Mesodermal cell (in vitro differentiated cells): ENCODE measurements at regions not wholly inside any gene's neighbourhood (a gene's known extent, or its start where the extent isn't known, plus 50 kb on each side); places are given as distances from the start of the nearest gene placed in this dataset.

Source experiments
- H3K27ac ChIP-seq: 2 replicates; pipeline ENCODE4 v1.7.0; 2013; ENCODE audit warnings: mild to moderate bottlenecking, low read depth, low read length, moderate library complexity; ENCODE audit not compliant: severe bottlenecking
- H3K36me3 ChIP-seq: 2 replicates; pipeline ENCODE4 v1.7.1; 2013; ENCODE audit warnings: mild to moderate bottlenecking, low read length, moderate library complexity; ENCODE audit not compliant: control insufficient read depth, insufficient read depth
- H3K4me1 ChIP-seq: one replicate; pipeline ENCODE4 v1.7.1; 2013; ENCODE audit warnings: mild to moderate bottlenecking, low read length; ENCODE audit not compliant: insufficient read depth, control insufficient read depth, poor library complexity, severe bottlenecking
- H3K4me3 ChIP-seq: 2 replicates; pipeline ENCODE4 v1.7.0; 2013; ENCODE audit warnings: low read length, control low read depth, mild to moderate bottlenecking; ENCODE audit not compliant: insufficient read depth, poor library complexity, severe bottlenecking; ENCODE audit errors: extremely low read depth
- H3K9me3 ChIP-seq: 2 replicates; pipeline ENCODE4 v1.7.1; 2013; ENCODE audit warnings: mild to moderate bottlenecking, low read length, moderate library complexity; ENCODE audit not compliant: control insufficient read depth
- WGBS, 2 experiments: methylation state at CpG; one replicate each; pipeline ENCODE4 v1.1.5; 2013; ENCODE audit warnings: missing lambda C conversion rate in 2 of 2; ENCODE audit not compliant: insufficient coverage in 2 of 2; 5-methylcytosine and 5-hydroxymethylcytosine counted together

DNA sequence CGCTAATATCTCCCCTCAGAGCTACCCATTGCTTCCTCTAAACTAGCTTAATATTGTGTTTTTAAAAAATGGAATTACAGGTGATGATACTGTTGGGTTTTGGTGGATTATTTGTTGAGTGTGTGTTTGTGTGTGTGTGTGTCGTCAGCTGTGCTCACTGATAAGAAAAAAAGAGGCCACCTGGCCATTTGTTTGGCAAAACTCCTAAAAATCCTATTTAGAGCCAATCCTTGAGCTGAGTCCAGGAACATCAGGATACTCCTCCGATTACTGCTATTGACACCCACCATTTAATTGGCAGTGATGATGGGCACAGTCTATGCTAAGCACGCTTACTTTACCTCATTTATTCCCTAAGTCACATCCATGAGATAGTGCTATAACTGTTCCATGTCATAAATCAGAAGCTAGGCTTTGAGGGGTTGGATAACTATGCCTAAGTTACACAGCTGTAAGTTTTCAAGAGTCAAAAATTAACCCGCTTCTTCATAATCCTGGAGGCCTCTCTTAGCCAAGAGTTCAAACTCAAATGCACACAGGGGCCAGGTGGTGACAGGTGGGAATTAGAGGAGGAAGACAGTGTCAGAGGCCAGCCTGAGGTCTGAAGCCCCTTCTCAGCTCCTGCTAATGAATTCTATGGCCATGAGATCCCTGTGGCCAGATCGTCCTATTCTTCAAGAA is 1026.6 kb upstream of the TMEM132C start:
- no peak overlapping the region for H3K4me3 ChIP-seq
- no peaks in the 10 kb centered on the region for H3K36me3 ChIP-seq
- no peak overlapping the region for H3K27ac ChIP-seq
- H3K4me1 ChIP-seq: no peaks in the 10 kb centered on the region
- WGBS, 2 experiments: 70 to 90% methylated on average over 2 to 3 of the region's 6 CpGs
- H3K9me3 ChIP-seq: no peaks in the 10 kb centered on the region

DNA sequence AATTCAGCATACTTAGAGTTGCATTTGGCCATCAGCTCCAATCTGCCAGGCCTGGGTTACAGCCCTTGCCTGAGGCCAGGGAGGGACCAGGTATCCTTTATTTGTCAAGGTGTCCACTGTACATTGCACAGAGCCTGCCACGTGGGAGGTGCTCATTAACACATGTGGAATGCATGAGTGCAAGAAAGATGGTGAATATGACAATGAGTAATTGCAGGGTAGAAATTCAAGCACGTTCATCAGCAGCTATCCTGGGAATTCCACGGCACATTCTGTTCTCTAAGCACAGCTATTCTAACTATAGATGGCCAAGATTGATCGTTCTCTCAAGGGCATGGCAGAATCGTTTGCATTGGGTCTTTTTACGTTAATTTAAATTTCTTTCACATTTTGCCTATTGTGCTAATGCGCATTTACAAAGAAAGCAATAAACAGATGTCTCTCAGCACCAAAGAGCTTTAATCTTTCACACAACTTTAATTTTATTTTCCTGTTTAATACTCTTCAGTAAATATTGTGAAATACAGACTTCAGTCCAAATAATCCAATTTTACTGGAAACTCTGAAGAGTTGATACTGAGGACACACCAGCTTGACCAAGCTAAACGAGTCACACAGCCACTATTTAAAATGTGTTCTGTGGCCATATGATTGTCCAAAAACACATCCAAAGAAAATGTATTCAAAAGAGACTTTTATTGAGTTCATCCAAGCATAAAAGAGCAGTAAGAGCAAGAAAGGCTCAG is 1025.7 kb upstream of the TMEM132C start:
- H3K27ac ChIP-seq: no peak overlapping the region
- H3K36me3 ChIP-seq: no peaks in the 10 kb centered on the region
- 77 to 90% methylated on average over 3 to 7 of the region's 8 CpGs for WGBS, 2 experiments
- no peaks in the 10 kb centered on the region for H3K4me1 ChIP-seq
- no peak overlapping the region for H3K4me3 ChIP-seq
- H3K9me3 ChIP-seq: no peaks in the 10 kb centered on the region

DNA sequence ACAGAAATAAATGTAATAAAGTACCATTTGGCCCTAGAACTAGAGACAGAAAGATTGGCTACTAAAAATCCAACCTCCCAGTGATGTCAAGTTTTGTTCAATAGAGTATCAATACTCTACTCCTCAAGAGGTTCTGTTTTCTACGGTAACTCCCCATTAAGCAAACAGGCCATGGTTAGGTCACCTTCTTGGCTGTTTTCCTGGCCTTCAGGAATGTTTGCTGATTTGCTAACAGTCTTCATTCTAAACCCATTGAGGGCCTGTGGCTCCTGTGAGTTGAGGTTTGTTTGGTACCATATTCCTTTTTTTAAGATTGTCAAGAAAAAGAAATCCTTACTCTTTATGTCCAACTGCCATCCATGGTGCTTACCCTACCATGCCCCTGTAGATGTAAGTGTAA is 1022.0 kb upstream of the TMEM132C start:
- no peak overlapping the region for H3K27ac ChIP-seq
- no peaks in the 10 kb centered on the region for H3K4me1 ChIP-seq
- H3K36me3 ChIP-seq: no peaks in the 10 kb centered on the region
- no peak overlapping the region for H3K4me3 ChIP-seq
- no peaks in the 10 kb centered on the region for H3K9me3 ChIP-seq
- 100% methylated on average over 1 of the region's 1 CpG for WGBS, 2 experiments

DNA sequence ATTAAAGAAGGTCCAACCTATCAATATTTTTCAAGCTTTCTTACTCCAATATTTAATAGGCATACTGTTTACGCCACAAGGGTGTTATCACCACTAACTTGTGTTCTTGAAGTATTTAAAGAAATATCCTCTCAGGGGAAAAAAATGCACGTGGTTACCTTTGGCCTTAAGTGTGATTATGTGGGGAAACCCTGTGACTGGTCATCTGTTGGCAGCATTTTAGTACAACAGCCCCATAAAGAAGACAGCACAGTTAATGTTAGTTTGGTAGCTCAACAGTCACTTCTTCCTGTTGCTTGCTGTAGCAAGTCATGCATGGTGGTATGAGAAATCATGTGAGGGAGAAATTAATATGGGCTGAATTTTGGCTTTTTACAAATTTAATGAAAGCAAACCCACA is 1021.5 kb upstream of the TMEM132C start:
- Histone ChIP-seq H3K4me3 (no peak overlapping the region), H3K9me3 (no peaks in the 10 kb centered on the region), H3K4me1 (no peaks in the 10 kb centered on the region), H3K27ac (no peak overlapping the region), H3K36me3 (no peaks in the 10 kb centered on the region)
- 46% methylated on average over 1 of the region's 2 CpGs; no CpG with 5 or more reads in 1 of the 2 experiments for WGBS, 2 experiments

DNA sequence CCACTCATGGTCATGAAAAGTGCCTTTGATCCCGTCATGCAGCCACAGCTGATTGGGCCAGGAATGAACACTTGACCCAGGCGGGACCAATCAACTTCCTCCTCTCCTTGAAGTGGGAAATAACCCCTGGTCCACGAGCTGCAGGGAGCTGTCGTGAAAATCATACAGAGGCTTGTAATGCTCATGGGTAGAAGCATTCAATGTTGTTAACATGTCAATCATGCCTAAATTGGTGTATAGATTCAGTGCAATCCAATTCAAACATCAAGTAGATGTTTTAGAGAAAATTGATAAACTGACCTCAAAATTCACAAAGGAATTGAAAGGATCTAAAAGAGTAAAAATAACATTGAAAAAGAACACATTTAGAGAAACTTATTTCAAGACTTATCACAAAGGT is 1019.0 kb upstream of the TMEM132C start:
- no peak overlapping the region for H3K27ac ChIP-seq
- no peaks in the 10 kb centered on the region for H3K4me1 ChIP-seq
- no peaks in the 10 kb centered on the region for H3K36me3 ChIP-seq
- no peaks in the 10 kb centered on the region for H3K9me3 ChIP-seq
- WGBS, 2 experiments: no CpG with 5 or more reads among the region's 4 CpGs
- no peak overlapping the region for H3K4me3 ChIP-seq

DNA sequence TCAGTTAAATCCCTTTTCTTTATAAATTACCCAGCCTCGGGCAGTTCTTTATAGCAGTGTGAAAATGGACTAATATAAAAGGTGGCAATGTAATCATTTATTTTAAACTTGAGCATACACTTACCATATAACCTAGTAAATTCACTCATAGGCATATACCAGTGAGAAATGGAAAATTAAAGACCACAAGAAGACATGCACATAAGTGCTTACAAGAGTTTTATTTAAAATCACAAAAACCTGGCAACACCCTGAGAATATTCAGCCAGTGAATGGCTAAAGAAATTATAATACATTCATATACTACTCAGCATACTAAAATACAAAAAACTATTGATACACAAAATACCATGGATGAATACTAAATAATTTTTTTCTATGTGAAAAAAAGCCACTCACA is 1017.5 kb upstream of the TMEM132C start:
- Histone ChIP-seq H3K36me3 (no peaks in the 10 kb centered on the region), H3K9me3 (no peaks in the 10 kb centered on the region), H3K27ac (no peak overlapping the region), H3K4me1 (no peaks in the 10 kb centered on the region), H3K4me3 (no peak overlapping the region)
- WGBS, 2 experiments: no CpG with 5 or more reads among the region's 1 CpG

DNA sequence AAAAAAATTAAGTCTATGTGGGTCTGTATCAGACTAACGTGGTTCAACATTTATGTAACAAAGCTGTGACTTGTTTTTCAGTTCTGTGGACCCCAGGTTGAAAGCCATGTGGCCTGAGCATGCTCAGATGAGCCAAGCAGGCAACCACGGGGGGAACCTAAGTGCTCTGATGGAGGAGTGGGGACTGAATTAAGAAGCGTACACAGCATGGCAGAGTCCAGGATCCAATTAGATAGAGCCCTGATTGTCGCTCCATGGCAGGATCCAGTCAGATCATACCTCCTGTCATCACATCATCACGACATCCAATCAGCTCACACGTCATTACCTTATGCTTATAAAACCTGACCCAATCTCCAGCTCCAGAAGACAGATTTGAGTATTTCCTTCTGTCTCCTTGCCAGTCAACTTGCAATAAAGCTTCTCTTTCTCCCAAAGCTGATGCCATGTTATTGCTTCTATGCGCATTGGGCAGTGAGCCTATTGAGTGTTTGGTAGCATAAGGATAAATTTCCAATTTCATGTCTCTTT is 1013.1 kb upstream of the TMEM132C start:
- H3K4me3 ChIP-seq: no peak overlapping the region
- 85 to 88% methylated on average over 6 of the region's 7 CpGs for WGBS, 2 experiments
- no peaks in the 10 kb centered on the region for H3K9me3 ChIP-seq
- no peaks in the 10 kb centered on the region for H3K36me3 ChIP-seq
- H3K4me1 ChIP-seq: no peaks in the 10 kb centered on the region
- H3K27ac ChIP-seq: no peak overlapping the region

DNA sequence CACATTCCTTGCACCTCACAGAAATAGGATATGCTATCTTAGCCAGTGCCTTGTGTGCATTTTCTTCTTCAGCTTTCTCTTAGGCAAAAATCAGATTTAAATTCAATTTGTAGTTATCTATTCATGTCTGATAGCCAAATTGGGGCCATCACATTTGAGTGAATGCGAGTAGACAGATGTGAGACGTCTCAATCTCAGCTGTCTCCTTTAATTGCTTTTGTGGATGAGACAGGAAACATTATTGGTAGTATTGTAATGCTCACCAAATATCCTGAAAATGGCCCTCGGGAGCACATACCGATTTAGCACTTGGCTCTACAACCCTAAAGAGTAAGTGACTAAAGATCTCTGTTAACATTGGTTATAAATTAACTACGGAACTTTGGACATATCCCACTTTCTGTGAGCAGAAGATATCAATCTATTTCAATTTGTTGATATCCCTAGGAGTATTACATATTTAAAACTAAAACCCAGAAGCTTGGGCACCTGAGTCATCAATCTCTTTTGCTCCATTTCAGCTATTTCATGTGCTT is 1012.5 kb upstream of the TMEM132C start:
- Histone ChIP-seq H3K9me3 (no peaks in the 10 kb centered on the region), H3K4me3 (no peak overlapping the region), H3K4me1 (no peaks in the 10 kb centered on the region), H3K36me3 (no peaks in the 10 kb centered on the region), H3K27ac (no peak overlapping the region)
- 93% methylated on average over 2 of the region's 5 CpGs; no CpG with 5 or more reads in 1 of the 2 experiments for WGBS, 2 experiments

DNA sequence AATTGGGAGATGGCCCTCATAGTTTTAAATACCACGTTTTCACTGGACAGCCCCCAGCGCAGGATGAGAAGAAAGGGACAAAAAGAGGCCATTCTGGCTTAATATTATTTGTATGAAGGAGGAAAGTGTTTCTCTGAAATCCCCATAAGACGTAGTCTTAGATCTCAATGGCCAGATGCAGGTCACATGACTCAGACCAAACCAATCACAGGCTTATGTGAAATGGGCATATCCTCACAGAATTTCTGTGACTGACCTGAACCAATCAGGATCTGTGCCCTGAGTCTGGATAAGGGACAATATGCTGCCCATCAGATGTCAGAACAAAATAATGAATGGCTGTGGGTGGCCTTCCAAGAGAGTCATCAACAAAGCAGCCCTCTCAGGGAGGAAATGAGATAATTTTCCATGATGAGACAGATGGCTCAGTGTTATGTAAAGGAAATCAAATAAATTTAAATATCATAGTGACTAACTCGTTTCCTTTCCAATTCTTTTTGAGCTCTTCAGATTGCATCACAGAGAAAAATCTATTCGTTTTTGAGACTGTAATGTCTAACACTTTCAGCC is 1009.5 kb upstream of the TMEM132C start:
- Histone ChIP-seq H3K4me3 (no peak overlapping the region), H3K4me1 (no peaks in the 10 kb centered on the region), H3K9me3 (no peaks in the 10 kb centered on the region), H3K36me3 (no peaks in the 10 kb centered on the region), H3K27ac (no peak overlapping the region)
- 91 to 93% methylated on average over 3 of the region's 5 CpGs for WGBS, 2 experiments

DNA sequence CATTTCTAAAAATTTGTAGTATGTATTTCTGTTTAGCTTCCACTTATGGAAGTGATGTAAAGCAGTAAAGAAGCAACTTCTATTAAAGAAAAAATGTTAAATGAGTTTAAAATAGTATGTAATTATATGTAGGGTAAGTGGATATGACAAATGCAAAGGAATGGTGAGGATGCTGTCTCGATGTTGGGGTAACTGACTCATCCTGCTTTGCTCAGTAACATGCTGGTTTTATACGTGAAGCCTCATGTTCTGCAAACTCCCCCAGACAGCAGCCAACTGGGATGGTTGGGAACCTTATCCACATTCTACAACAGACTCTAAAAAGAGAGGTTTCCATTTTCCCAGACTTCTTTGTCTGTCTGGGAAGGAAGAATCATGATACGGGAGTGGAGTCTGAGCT is 1006.4 kb upstream of the TMEM132C start:
- Histone ChIP-seq H3K9me3 (no peaks in the 10 kb centered on the region), H3K36me3 (no peaks in the 10 kb centered on the region), H3K4me1 (no peaks in the 10 kb centered on the region), H3K27ac (no peak overlapping the region), H3K4me3 (no peak overlapping the region)
- WGBS, 2 experiments: 83 to 90% methylated on average over 2 of the region's 3 CpGs
